Fibroblast of the aortic adventitia (primary cell): ENCODE measurements at regions not wholly inside any gene's neighbourhood (a gene's known extent, or its start where the extent isn't known, plus 50 kb on each side); places are given as distances from the start of the nearest gene placed in this dataset.

Source experiments
- DNase-seq: peaks from one replicate; pipeline ENCODE4 v3.0.0-alpha.2; 2010; ENCODE audit warnings: low read depth
- H3K4me3 ChIP-seq: 2 replicates; pipeline ENCODE4 v1.5.1; 2011; ENCODE audit warnings: low read depth, mild to moderate bottlenecking, control low read depth, low read length, moderate library complexity
- CTCF ChIP-seq: IDR thresholded peaks from 2 replicates; pipeline ENCODE4 v1.5.1; 2011; ENCODE audit warnings: mild to moderate bottlenecking, low read length, control low read depth, inconsistent platforms; ENCODE audit not compliant: insufficient read depth

- no peak for TF ChIP-seq CTCF
- DNase-seq: no peak
- H3K4me3 ChIP-seq: no peak overlapping the region
Observed at GRCh38 chr7:67620216-67620933, 623.7 kb downstream of the TYW1 start.

GRCh38 chr7:67621704-67622103, 625.1 kb downstream of the TYW1 start:
- no peak overlapping the region for H3K4me3 ChIP-seq
- DNase-seq: no peak
- TF ChIP-seq CTCF: no peak

- TF ChIP-seq CTCF: peak; percentile 50
- peak; percentile 37 for DNase-seq
- H3K4me3 ChIP-seq: no peak overlapping the region
Observed at GRCh38 chr7:67625257-67625737, 628.7 kb downstream of the TYW1 start.

GRCh38 chr7:67631476-67631875, 634.8 kb downstream of the TYW1 start:
- no peak overlapping the region for H3K4me3 ChIP-seq
- no peak for DNase-seq
- TF ChIP-seq CTCF: no peak

GRCh38 chr7:67635271-67635670, 638.6 kb downstream of the TYW1 start:
- H3K4me3 ChIP-seq: no peak overlapping the region
- no peak for DNase-seq
- no peak for TF ChIP-seq CTCF

- no peak for DNase-seq
- no peak for TF ChIP-seq CTCF
- H3K4me3 ChIP-seq: no peak overlapping the region
Observed at GRCh38 chr7:67636348-67637022, 639.9 kb downstream of the TYW1 start.
